HepG2 (cell line): ENCODE measurements at regions not wholly inside any gene's neighbourhood (a gene's known extent, or its start where the extent isn't known, plus 50 kb on each side); places are given as distances from the start of the nearest gene placed in this dataset.

ENCODE experiments used
- ATAC-seq: fragments of 200-7000 bp; cut with Tn5 transposase; 3 replicates; pipeline ENCODE4 v1.9.1; 2020; ENCODE audit warnings: mild to moderate bottlenecking, moderate library complexity
- BruUV-seq: library from RNA; stranded (reverse); fragments of 400-500 nt; replicated peaks from 2 replicates; lab custom pipeline; 2021; lab: Mats Ljungman, UMichigan
- CTCF ChIA-PET: fragments of 300-600 bp; formaldehyde crosslinking; extraction: SDS; loops from one replicate; lab custom pipeline; 2021; ENCODE audit warnings: low total read pairs, inconsistent platforms, low intra/inter-chr PET ratio; lab: Yijun Ruan, JAX
- POLR2A ChIA-PET: fragments of 350-600 bp; sonication (Branson Sonifier 250); formaldehyde crosslinking; loops from one replicate; lab custom pipeline; 2020; ENCODE audit warnings: antibody characterized with exemption, inconsistent platforms; lab: Yijun Ruan, JAX
- DNase-seq: peaks from one replicate; pipeline ENCODE4 v3.0.0-alpha.2; 2015; ENCODE audit warnings: low spot score
- FAIRE-seq: peaks from 3 replicates; lab custom pipeline; 2011; peaks lifted over from hg19 to GRCh38; lab: Jason Lieb, UNC
- H2AFZ ChIP-seq: one replicate; pipeline ENCODE4 v1.6.1; 2011; ENCODE audit warnings: low read length, inconsistent platforms
- H3K27ac ChIP-seq: fragments of 300-600 bp; 3 replicates; pipeline ENCODE4 v1.8.0; 2011; ENCODE audit warnings: mixed run types, mild to moderate bottlenecking, mixed read lengths, low read length, inconsistent platforms; ENCODE audit not compliant: insufficient read depth; ENCODE audit errors: extremely low read length
- H3K27me3 ChIP-seq, 2 experiments: fragments of 200-600 bp in 1 of 2; 2 replicates in 1 of 2; 3 replicates in 1 of 2; pipeline versions ENCODE4 v1.6.0 to v1.8.0; 2011; ENCODE audit warnings: low read length in 2 of 2, mild to moderate bottlenecking in 2 of 2, moderate library complexity in 2 of 2, inconsistent platforms in 1 of 2; ENCODE audit not compliant: insufficient read depth in 2 of 2, control insufficient read depth in 1 of 2
- H3K36me3 ChIP-seq, 2 experiments: fragments of 200-600 bp in 1 of 2; replicated peaks in 1 of 2; 2 replicates in 1 of 2; 3 replicates in 1 of 2; pipeline versions ENCODE4 v1.5.1 to v1.8.0; 2011; ENCODE audit warnings: low read length in 2 of 2, inconsistent platforms in 1 of 2; ENCODE audit not compliant: insufficient read depth in 2 of 2, control insufficient read depth in 1 of 2
- H3K4me1 ChIP-seq: 2 replicates; pipeline ENCODE4 v1.5.1; 2012; ENCODE audit warnings: low read length, inconsistent platforms; ENCODE audit not compliant: insufficient read depth
- H3K4me2 ChIP-seq: 2 replicates; pipeline ENCODE4 v1.6.0; 2011; ENCODE audit warnings: low read depth, low read length, inconsistent platforms
- H3K4me3 ChIP-seq, 3 experiments: fragments of 200-600 bp in 1 of 3; sonication (generic), shearing (Covaris generic) in 1 of 3; replicated peaks in 1 of 3; 2 replicates each; pipeline ENCODE4 v1.5.1; 2011 to 2016; ENCODE audit warnings: low read length in 3 of 3, inconsistent platforms in 2 of 3, low read depth in 2 of 3, mild to moderate bottlenecking in 2 of 3, control low read depth in 1 of 3, mixed read lengths in 1 of 3; ENCODE audit not compliant: insufficient read depth in 1 of 3
- H3K79me2 ChIP-seq: one replicate; pipeline ENCODE4 v1.6.1; 2011; ENCODE audit warnings: low read length, inconsistent platforms; ENCODE audit not compliant: insufficient read depth
- H3K9ac ChIP-seq: 2 replicates; pipeline ENCODE4 v1.6.0; 2011; ENCODE audit warnings: mild to moderate bottlenecking, low read depth, low read length, inconsistent platforms; ENCODE audit not compliant: insufficient read depth
- H3K9me3 ChIP-seq: 2 replicates; pipeline ENCODE4 v1.5.1; 2012; ENCODE audit warnings: mild to moderate bottlenecking, low read length
- H4K20me1 ChIP-seq: 2 replicates; pipeline ENCODE4 v1.6.0; 2011; ENCODE audit warnings: inconsistent platforms, mild to moderate bottlenecking, low read length, moderate library complexity; ENCODE audit not compliant: insufficient read depth
- HNRNPL ChIP-seq: fragments of 200-400 bp; formaldehyde crosslinking; IDR thresholded peaks from 2 replicates; pipeline ENCODE4 v1.6.1; 2017; ENCODE audit warnings: mild to moderate bottlenecking, low read depth, low read length
- SMARCE1 ChIP-seq: fragments of 450-650 bp; IDR thresholded peaks from 2 replicates; pipeline ENCODE4 v1.6.1; 2017; ENCODE audit warnings: borderline replicate concordance
- SMYD3 ChIP-seq: sonication (generic); formaldehyde crosslinking; IDR thresholded peaks from 2 replicates; pipeline ENCODE4 v1.8.1; 2023; ENCODE audit warnings: mild to moderate bottlenecking, missing genetic modification reagents
- TBX2 ChIP-seq: sonication (generic); formaldehyde crosslinking; IDR thresholded peaks from 2 replicates; pipeline ENCODE4 v1.5.0; 2020; ENCODE audit warnings: missing genetic modification reagents, mild to moderate bottlenecking, borderline replicate concordance
- ZNF296 ChIP-seq: sonication (generic); formaldehyde crosslinking; conservative IDR thresholded peaks from 2 replicates; pipeline ENCODE4 v1.5.0; 2020; ENCODE audit warnings: mild to moderate bottlenecking, missing genetic modification reagents
- ZNF7 ChIP-seq: IDR thresholded peaks from 2 replicates; pipeline ENCODE4 v1.6.1; 2016; ENCODE audit warnings: missing biosample characterization, missing genetic modification reagents
- WGBS: methylation state at CpG from one replicate; pipeline ENCODE4 v1.1.6; 2017; ENCODE audit warnings: low lambda C conversion rate; 5-methylcytosine and 5-hydroxymethylcytosine counted together
- in situ Hi-C: cut with HindIII; loops from 2 replicates; pipeline ENCODE4 v1.10.0; 2017; ENCODE audit warnings: low pct_unique_long_range_greater_than_20kb; ENCODE audit not compliant: extremely low pct_ligation_motif_present
- intact Hi-C: fragments of 100-400 bp; cut with micrococcal nuclease; formaldehyde crosslinking; loops from one replicate; pipeline ENCODE4 v1.10.0; 2022; ENCODE audit not compliant: unreplicated experiment

- DNase-seq (no peak), FAIRE-seq (no peak), ATAC-seq (no peak)
- 73% methylated on average over 7 of the region's 7 CpGs for WGBS
- ChIA-PET POLR2A (no interaction called here), CTCF (no interaction called here)
- BruUV-seq: no TSS peak
- intact Hi-C loops: no loop called here
- Histone ChIP-seq H3K27me3 (no peaks in the 10 kb centered on the region), H3K4me3 (no peak overlapping the region), H3K36me3 (no peaks in the 10 kb centered on the region), H3K4me2 (no peak overlapping the region), H3K9me3 (no peaks in the 10 kb centered on the region), H3K79me2 (no peaks in the 10 kb centered on the region), H3K27ac (no peak overlapping the region), H3K4me1 (no peaks in the 10 kb centered on the region), H3K9ac (no peak overlapping the region)
- TF ChIP-seq SMYD3 (CRISPR knock-in tag) (no peak), ZNF296 (no peak)
- TF ChIP-seq, all 625 proteins: peak for 0
- H4K20me1 ChIP-seq: no peaks in the 10 kb centered on the region
- no peak overlapping the region for H2AFZ ChIP-seq
- in situ Hi-C loops: no loop called here
Measured at GRCh38 chr1:94643819-94644218, 102.3 kb upstream of the F3 start.

GRCh38 chr1:94642617-94643321 is 101.2 kb upstream of the F3 start:
- H3K9ac ChIP-seq: no peak overlapping the region
- ATAC-seq: no peak
- ChIA-PET CTCF (no interaction called here), POLR2A (no interaction called here)
- 38% methylated on average over 6 of the region's 6 CpGs for WGBS
- H4K20me1 ChIP-seq: no peaks in the 10 kb centered on the region
- H3K36me3 ChIP-seq: no peaks in the 10 kb centered on the region
- intact Hi-C loops: no loop called here
- H3K9me3 ChIP-seq: no peaks in the 10 kb centered on the region
- H3K27me3 ChIP-seq: no peaks in the 10 kb centered on the region
- TF ChIP-seq SMARCE1 (no peak), HNRNPL (no peak), TBX2 (CRISPR knock-in tag) (no peak), ZNF7 (CRISPR knock-in tag) (no peak)
- no peak for FAIRE-seq
- no peak overlapping the region for H2AFZ ChIP-seq
- in situ Hi-C loops: no loop called here
- no TSS peak for BruUV-seq
- DNase-seq: no peak
- no peaks in the 10 kb centered on the region for H3K79me2 ChIP-seq
- H3K4me3 ChIP-seq: no peak overlapping the region
- H3K4me2 ChIP-seq: no peak overlapping the region
- H3K27ac ChIP-seq: no peak overlapping the region
- H3K4me1 ChIP-seq: no peaks in the 10 kb centered on the region
